H1 (cell line): ENCODE measurements at regions not wholly inside any gene's neighbourhood (a gene's known extent, or its start where the extent isn't known, plus 50 kb on each side); places are given as distances from the start of the nearest gene placed in this dataset.

Source experiments
- CTCF ChIA-PET: fragments of 300-600 bp; sonication (Branson Sonifier 250); formaldehyde crosslinking; loops from one replicate; lab custom pipeline; 2021; ENCODE audit not compliant: partially characterized antibody; lab: Charles Lee
- POLR2A ChIA-PET: fragments of 300-600 bp; sonication (Branson Sonifier 250); formaldehyde crosslinking; loops from one replicate; lab custom pipeline; 2021; ENCODE audit warnings: inconsistent platforms; ENCODE audit not compliant: partially characterized antibody; lab: Charles Lee
- DNase-seq, 2 experiments: peaks; one replicate each; pipeline versions ENCODE4 v3.0.0 to v3.0.0-alpha.2; 2010 to 2022; ENCODE audit warnings: low spot score in 2 of 2, low read depth in 1 of 2, mixed read lengths in 1 of 2
- FAIRE-seq: peaks from 2 replicates; lab custom pipeline; 2011; peaks lifted over from hg19 to GRCh38; lab: Jason Lieb, UNC
- H2AFZ ChIP-seq: 2 replicates; pipeline ENCODE4 v1.8.1; 2012; ENCODE audit warnings: low read length, inconsistent platforms
- H2AK5ac ChIP-seq: 2 replicates; pipeline ENCODE4 v1.6.1; 2013; ENCODE audit warnings: low read depth, low read length
- H2BK120ac ChIP-seq: replicated peaks from 2 replicates; pipeline ENCODE3; 2013; ENCODE audit warnings: low read depth, low read length, inconsistent platforms
- H2BK12ac ChIP-seq: 2 replicates; pipeline ENCODE4 v1.6.1; 2013; ENCODE audit warnings: low read depth, low read length
- H2BK15ac ChIP-seq: 2 replicates; pipeline ENCODE4 v1.6.1; 2013; ENCODE audit warnings: low read length
- H2BK20ac ChIP-seq: 2 replicates; pipeline ENCODE4 v1.6.1; 2013; ENCODE audit warnings: low read length
- H2BK5ac ChIP-seq: 2 replicates; pipeline ENCODE4 v1.6.1; 2013; ENCODE audit warnings: low read depth, low read length
- H3K14ac ChIP-seq: 2 replicates; pipeline ENCODE4 v1.6.1; 2013; ENCODE audit warnings: inconsistent platforms; ENCODE audit not compliant: insufficient read length
- H3K18ac ChIP-seq: 2 replicates; pipeline ENCODE4 v1.6.1; 2013; ENCODE audit warnings: low read length; ENCODE audit errors: extremely low read depth
- H3K23ac ChIP-seq: 2 replicates; pipeline ENCODE4 v1.6.1; 2013; ENCODE audit warnings: inconsistent platforms; ENCODE audit not compliant: insufficient read length
- H3K23me2 ChIP-seq: 2 replicates; pipeline ENCODE4 v1.6.1; 2013; ENCODE audit warnings: low read depth, low read length
- H3K27ac ChIP-seq: 2 replicates; pipeline ENCODE4 v1.6.1; 2011; ENCODE audit warnings: low read depth, low read length, inconsistent platforms
- H3K27me3 ChIP-seq, 4 experiments: replicated peaks in 1 of 4; 1 replicate in 1 of 4; 2 replicates in 3 of 4; pipeline versions ENCODE4 v1.6.1 to v1.8.1; 2011 to 2013; ENCODE audit warnings: low read length in 3 of 4, mild to moderate bottlenecking in 3 of 4, inconsistent platforms in 2 of 4, mixed read lengths in 2 of 4, moderate library complexity in 1 of 4; ENCODE audit not compliant: control insufficient read depth in 3 of 4, insufficient read depth in 3 of 4; ENCODE audit errors: extremely low read depth in 1 of 4
- H3K36me3 ChIP-seq, 4 experiments: 2 replicates each; pipeline versions ENCODE4 v1.6.1 to v1.8.1; 2011 to 2013; ENCODE audit warnings: mild to moderate bottlenecking in 4 of 4, low read length in 3 of 4, moderate library complexity in 2 of 4, control low read depth in 1 of 4, inconsistent platforms in 1 of 4; ENCODE audit not compliant: insufficient read depth in 4 of 4, control insufficient read depth in 2 of 4
- H3K4ac ChIP-seq: replicated peaks from 2 replicates; pipeline ENCODE3; 2013; ENCODE audit warnings: low read length, low read depth, mixed read lengths, inconsistent platforms; ENCODE audit not compliant: insufficient read length
- H3K4me1 ChIP-seq, 4 experiments: replicated peaks in 1 of 4; 1 replicate in 1 of 4; 2 replicates in 3 of 4; pipeline versions ENCODE4 v1.6.1 to v1.8.1; 2011 to 2013; ENCODE audit warnings: low read length in 3 of 4, inconsistent platforms in 2 of 4, mixed read lengths in 1 of 4; ENCODE audit not compliant: insufficient read depth in 4 of 4, control insufficient read depth in 3 of 4
- H3K4me2 ChIP-seq, 2 experiments: 2 replicates each; pipeline versions ENCODE4 v1.6.1 to v1.8.1; 2011 to 2013; ENCODE audit warnings: low read depth in 2 of 2, low read length in 2 of 2, control low read depth in 1 of 2, inconsistent platforms in 1 of 2, mild to moderate bottlenecking in 1 of 2; ENCODE audit not compliant: insufficient read depth in 1 of 2
- H3K4me3 ChIP-seq, 4 experiments: fragments of 200-600, 300-600 bp in 1 of 4; sonication (generic), shearing (Covaris generic), sonication (Bioruptor Twin) in 1 of 4; 2 replicates each; pipeline versions ENCODE4 v1.5.1 to v1.8.1; 2011 to 2016; ENCODE audit warnings: low read length in 4 of 4, low read depth in 3 of 4, control low read depth in 2 of 4, inconsistent platforms in 2 of 4, mild to moderate bottlenecking in 2 of 4, mixed read lengths in 1 of 4, moderate library complexity in 1 of 4; ENCODE audit not compliant: insufficient read depth in 2 of 4; ENCODE audit errors: extremely low read depth in 1 of 4
- H3K56ac ChIP-seq: replicated peaks from 2 replicates; pipeline ENCODE3; 2013; ENCODE audit warnings: low read depth, mild to moderate bottlenecking, mixed read lengths, low read length, inconsistent platforms; ENCODE audit not compliant: insufficient read length
- H3K79me1 ChIP-seq: 2 replicates; pipeline ENCODE4 v1.6.1; 2013; ENCODE audit warnings: low read depth, low read length, control low read depth
- H3K79me2 ChIP-seq, 2 experiments: 2 replicates each; pipeline versions ENCODE4 v1.6.1 to v1.8.1; 2012 to 2013; ENCODE audit warnings: low read length in 2 of 2, mild to moderate bottlenecking in 2 of 2, inconsistent platforms in 1 of 2; ENCODE audit not compliant: insufficient read depth in 2 of 2, control insufficient read depth in 1 of 2
- H3K9ac ChIP-seq, 4 experiments: replicated peaks in 1 of 4; 1 replicate in 1 of 4; 2 replicates in 3 of 4; pipeline versions ENCODE4 v1.6.1 to v1.8.1; 2011 to 2013; ENCODE audit warnings: low read depth in 3 of 4, low read length in 3 of 4, control low read depth in 2 of 4, mild to moderate bottlenecking in 2 of 4, moderate library complexity in 2 of 4, inconsistent platforms in 1 of 4; ENCODE audit errors: extremely low read depth in 1 of 4
- H3K9me3 ChIP-seq, 2 experiments: 2 replicates each; pipeline versions ENCODE4 v1.6.1 to v1.8.1; 2012 to 2013; ENCODE audit warnings: mild to moderate bottlenecking in 2 of 2, moderate library complexity in 2 of 2, control low read depth in 1 of 2, inconsistent platforms in 1 of 2, low read depth in 1 of 2, low read length in 1 of 2, mixed read lengths in 1 of 2; ENCODE audit not compliant: insufficient read depth in 2 of 2
- H4K20me1 ChIP-seq, 2 experiments: replicated peaks in 1 of 2; 2 replicates each; pipeline versions ENCODE3 to v1.8.1; 2011 to 2013; ENCODE audit warnings: inconsistent platforms in 2 of 2, low read length in 2 of 2, mild to moderate bottlenecking in 1 of 2; ENCODE audit not compliant: insufficient read depth in 2 of 2, control insufficient read depth in 1 of 2
- H4K5ac ChIP-seq: 2 replicates; pipeline ENCODE4 v1.6.1; 2013; ENCODE audit warnings: low read length, low read depth, mixed read lengths, inconsistent platforms; ENCODE audit not compliant: insufficient read length
- H4K8ac ChIP-seq: 2 replicates; pipeline ENCODE4 v1.8.0; 2013; ENCODE audit warnings: mild to moderate bottlenecking, moderate library complexity, low read length, inconsistent platforms; ENCODE audit not compliant: insufficient read depth; ENCODE audit errors: extremely low read depth
- H4K91ac ChIP-seq: replicated peaks from 2 replicates; pipeline ENCODE3; 2013; ENCODE audit warnings: low read length, mixed read lengths, inconsistent platforms; ENCODE audit not compliant: insufficient read length
- CTBP2 ChIP-seq: IDR thresholded peaks from 2 replicates; pipeline ENCODE4 v1.7.0; 2011; ENCODE audit warnings: borderline replicate concordance, mild to moderate bottlenecking, moderate library complexity, mixed read lengths, low read length; ENCODE audit not compliant: insufficient read depth, insufficient read length
- KDM1A ChIP-seq: fragments of 200-600, 300-600 bp; sonication (generic); IDR thresholded peaks from 2 replicates; pipeline ENCODE4 v1.7.1; 2016; ENCODE audit warnings: mild to moderate bottlenecking, low read length, borderline replicate concordance
- KDM5A ChIP-seq: fragments of 200-600 bp; IDR thresholded peaks from 2 replicates; pipeline ENCODE4 v1.7.1; 2012; ENCODE audit warnings: mild to moderate bottlenecking, low read length, inconsistent platforms, mixed read lengths
- TAF1 ChIP-seq: IDR thresholded peaks from 2 replicates; pipeline ENCODE4 v1.6.1; 2011; ENCODE audit warnings: mild to moderate bottlenecking, low read depth, low read length
- WGBS, 2 experiments: shearing (Covaris generic) in 1 of 2; methylation state at CpG; one replicate each; pipeline versions ENCODE4 v1.1.6 to v1.1.7; 2013 to 2015; ENCODE audit warnings: low lambda C conversion rate in 2 of 2, mixed read lengths in 2 of 2, inconsistent platforms in 1 of 2, low coverage in 1 of 2, missing lambda C conversion rate in 1 of 2; ENCODE audit not compliant: insufficient replicate concordance in 2 of 2, insufficient coverage in 1 of 2, insufficient read length in 1 of 2; ENCODE audit errors: extremely low coverage in 1 of 2, missing lambda C conversion rate in 1 of 2; 5-methylcytosine and 5-hydroxymethylcytosine counted together

DNA sequence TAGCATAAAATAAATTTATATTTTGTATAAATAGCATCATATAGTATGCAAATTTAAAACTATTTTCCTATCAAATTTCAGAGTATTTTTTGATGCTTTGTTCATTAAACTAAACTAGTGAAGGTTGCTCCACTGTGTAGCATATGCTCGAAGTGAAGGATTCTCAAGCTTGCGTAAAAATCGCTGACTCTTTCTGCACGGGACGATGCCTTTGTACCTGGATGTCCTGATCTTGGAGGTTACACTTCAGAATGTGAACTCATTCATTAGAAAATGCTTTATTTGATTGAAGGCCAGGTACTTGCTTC is 305.0 kb downstream of the WDR72 start:
- DNase-seq (no peak), FAIRE-seq (no peak)
- Histone ChIP-seq H3K27ac (no peak overlapping the region), H2AFZ (no peak overlapping the region), H3K4me1 (peaks cover 0 to 3% (median 0%) of the 10 kb centered on the region in 4 experiments; a peak in 3 of 7 replicates), H2BK12ac (no peak overlapping the region), H3K79me2 (no peaks in the 10 kb centered on the region), H2AK5ac (no peak overlapping the region), H2BK15ac (no peak overlapping the region), H3K14ac (no peak overlapping the region), H2BK120ac (no peak overlapping the region), H4K8ac (no peak overlapping the region), H3K9me3 (no peaks in the 10 kb centered on the region), H3K56ac (no peak overlapping the region), H3K23ac (no peak overlapping the region), H3K4ac (no peak overlapping the region), H3K36me3 (no peaks in the 10 kb centered on the region), H3K23me2 (no peaks in the 10 kb centered on the region), H4K5ac (no peak overlapping the region), H4K91ac (no peak overlapping the region), H3K27me3 (no peaks in the 10 kb centered on the region), H3K4me2 (no peak overlapping the region), H3K9ac (no peak overlapping the region), H3K18ac (no peak overlapping the region), H3K79me1 (no peaks in the 10 kb centered on the region), H2BK20ac (no peak overlapping the region), H2BK5ac (no peak overlapping the region), H4K20me1 (no peaks in the 10 kb centered on the region), H3K4me3 (no peak overlapping the region)
- ChIA-PET POLR2A (no interaction called here), CTCF (interaction anchor here (2.1 kb wide), 1 partner anchor 12 kb away, joined by 6 read pairs; no protein-coding TSS in a partner anchor)
- TF ChIP-seq KDM1A (no peak), KDM5A (no peak), TAF1 (no peak), CTBP2 (no peak)
- 87% methylated on average over 5 of the region's 5 CpGs; no CpG with 5 or more reads in 1 of the 2 experiments for WGBS, 2 experiments
